Nephron progenitor cell (in vitro differentiated cells): ENCODE measurements at regions not wholly inside any gene's neighbourhood (a gene's known extent, or its start where the extent isn't known, plus 50 kb on each side); places are given as distances from the start of the nearest gene placed in this dataset.

Experiments
- DNase-seq: peaks from one replicate; pipeline ENCODE4 v3.0.0; 2021
- H3K27ac Mint-ChIP-seq: 2 replicates; pipeline ENCODE4 v1.8.0; 2021; ENCODE audit warnings: mild to moderate bottlenecking, moderate library complexity, mixed read lengths
- H3K27me3 Mint-ChIP-seq: 2 replicates; pipeline ENCODE4 v1.8.0; 2021; ENCODE audit warnings: mild to moderate bottlenecking, low read depth, mixed read lengths; ENCODE audit not compliant: poor library complexity
- H3K36me3 Mint-ChIP-seq: 2 replicates; pipeline ENCODE4 v1.8.0; 2021; ENCODE audit warnings: low read depth, mixed read lengths
- H3K4me1 Mint-ChIP-seq: 2 replicates; pipeline ENCODE4 v1.8.0; 2021; ENCODE audit warnings: mixed read lengths
- H3K4me3 Mint-ChIP-seq: 2 replicates; pipeline ENCODE4 v1.8.0; 2021; ENCODE audit warnings: mild to moderate bottlenecking, moderate library complexity, mixed read lengths
- H3K9me3 Mint-ChIP-seq: 2 replicates; pipeline ENCODE4 v1.8.0; 2021; ENCODE audit warnings: mild to moderate bottlenecking, moderate library complexity, mixed read lengths
- TF ChIP-seq, protein P1 (sequence below): fragments of 200-600 bp; sonication (generic); IDR thresholded peaks from 2 replicates; pipeline ENCODE4 v1.5.0; 2021; ENCODE audit warnings: antibody characterized with exemption

- Mint-ChIP-seq H3K4me1 (no peaks in the 10 kb centered on the region), H3K36me3 (peaks cover 5% of the 10 kb centered on the region), H3K27me3 (no peaks in the 10 kb centered on the region), H3K4me3 (no peak overlapping the region), H3K27ac (no peak overlapping the region), H3K9me3 (peaks cover 15% of the 10 kb centered on the region)
- TF ChIP-seq, protein P1, sequence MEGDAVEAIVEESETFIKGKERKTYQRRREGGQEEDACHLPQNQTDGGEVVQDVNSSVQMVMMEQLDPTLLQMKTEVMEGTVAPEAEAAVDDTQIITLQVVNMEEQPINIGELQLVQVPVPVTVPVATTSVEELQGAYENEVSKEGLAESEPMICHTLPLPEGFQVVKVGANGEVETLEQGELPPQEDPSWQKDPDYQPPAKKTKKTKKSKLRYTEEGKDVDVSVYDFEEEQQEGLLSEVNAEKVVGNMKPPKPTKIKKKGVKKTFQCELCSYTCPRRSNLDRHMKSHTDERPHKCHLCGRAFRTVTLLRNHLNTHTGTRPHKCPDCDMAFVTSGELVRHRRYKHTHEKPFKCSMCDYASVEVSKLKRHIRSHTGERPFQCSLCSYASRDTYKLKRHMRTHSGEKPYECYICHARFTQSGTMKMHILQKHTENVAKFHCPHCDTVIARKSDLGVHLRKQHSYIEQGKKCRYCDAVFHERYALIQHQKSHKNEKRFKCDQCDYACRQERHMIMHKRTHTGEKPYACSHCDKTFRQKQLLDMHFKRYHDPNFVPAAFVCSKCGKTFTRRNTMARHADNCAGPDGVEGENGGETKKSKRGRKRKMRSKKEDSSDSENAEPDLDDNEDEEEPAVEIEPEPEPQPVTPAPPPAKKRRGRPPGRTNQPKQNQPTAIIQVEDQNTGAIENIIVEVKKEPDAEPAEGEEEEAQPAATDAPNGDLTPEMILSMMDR = no peak
- DNase-seq = no peak
These were observed 648.3 kb downstream of the PCDH19 start for GRCh38 chrX:99761731-99762130.

GRCh38 chrX:99752776-99753175 lies 657.3 kb downstream of the PCDH19 start:
- no peak for DNase-seq
- H3K9me3 Mint-ChIP-seq = peaks cover 10% of the 10 kb centered on the region
- no peaks in the 10 kb centered on the region for H3K4me1 Mint-ChIP-seq
- H3K36me3 Mint-ChIP-seq = no peaks in the 10 kb centered on the region
- no peak overlapping the region for H3K4me3 Mint-ChIP-seq
- no peak overlapping the region for H3K27ac Mint-ChIP-seq
- TF ChIP-seq, protein P1 = no peak
- peaks cover 4% of the 10 kb centered on the region for H3K27me3 Mint-ChIP-seq

DNA sequence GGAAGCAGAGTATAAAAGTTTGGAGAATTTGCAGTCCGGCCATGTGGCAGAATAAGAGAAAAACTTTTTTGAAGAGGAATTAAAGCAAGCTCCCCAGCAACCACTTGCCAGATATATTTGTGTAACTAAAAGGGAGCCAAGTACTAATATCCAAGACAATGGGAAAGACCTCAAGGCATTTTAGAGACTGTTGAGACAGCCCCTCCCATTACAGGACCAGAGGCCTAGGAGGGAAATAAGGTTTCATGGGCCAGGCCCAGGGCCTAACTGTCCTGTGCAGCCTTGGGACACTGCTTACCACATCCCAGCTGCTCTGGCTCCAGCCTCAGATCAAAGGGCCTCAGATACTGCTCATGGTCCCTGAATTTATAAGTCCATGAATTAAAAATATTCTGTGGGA lies 659.4 kb downstream of the PCDH19 start:
- Mint-ChIP-seq H3K9me3 (peaks cover 10% of the 10 kb centered on the region), H3K36me3 (no peaks in the 10 kb centered on the region), H3K27me3 (peaks cover 4% of the 10 kb centered on the region), H3K4me3 (no peak overlapping the region), H3K4me1 (no peaks in the 10 kb centered on the region), H3K27ac (no peak overlapping the region)
- no peak for DNase-seq
- TF ChIP-seq, protein P1 = no peak

DNA sequence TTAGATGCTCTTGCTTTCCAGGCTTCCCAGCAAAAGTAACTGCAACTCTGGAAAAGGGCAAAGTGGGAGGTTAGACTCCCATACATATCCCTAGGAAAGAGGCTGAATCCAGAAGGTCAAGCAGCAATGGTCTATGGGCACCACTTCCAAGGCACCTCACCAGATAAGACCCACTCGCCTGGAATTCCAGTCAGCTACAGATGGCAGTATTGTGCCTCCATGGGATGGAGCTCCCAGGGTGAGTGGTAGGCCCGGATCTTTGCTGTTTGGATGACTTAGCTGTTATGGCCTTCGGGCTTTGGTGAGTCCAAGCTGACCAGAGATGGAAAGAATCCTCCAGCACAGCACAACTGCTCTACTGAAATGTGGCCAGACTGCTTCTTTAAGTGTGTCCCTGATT lies 688.0 kb downstream of the PCDH19 start:
- no peaks in the 10 kb centered on the region for H3K36me3 Mint-ChIP-seq
- no peaks in the 10 kb centered on the region for H3K4me1 Mint-ChIP-seq
- peaks cover under 1% of the 10 kb centered on the region for H3K9me3 Mint-ChIP-seq
- TF ChIP-seq, protein P1 = no peak
- H3K27me3 Mint-ChIP-seq = no peaks in the 10 kb centered on the region
- H3K4me3 Mint-ChIP-seq = no peak overlapping the region
- no peak overlapping the region for H3K27ac Mint-ChIP-seq
- no peak for DNase-seq

- H3K36me3 Mint-ChIP-seq = no peaks in the 10 kb centered on the region
- H3K4me3 Mint-ChIP-seq = no peak overlapping the region
- no peaks in the 10 kb centered on the region for H3K4me1 Mint-ChIP-seq
- H3K27ac Mint-ChIP-seq = no peak overlapping the region
- no peak for DNase-seq
- H3K27me3 Mint-ChIP-seq = no peaks in the 10 kb centered on the region
- no peaks in the 10 kb centered on the region for H3K9me3 Mint-ChIP-seq
- TF ChIP-seq, protein P1 = no peak
These were observed 690.9 kb downstream of the PCDH19 start for GRCh38 chrX:99719140-99719539.

- H3K27ac Mint-ChIP-seq = no peak overlapping the region
- TF ChIP-seq, protein P1 = no peak
- no peak overlapping the region for H3K4me3 Mint-ChIP-seq
- DNase-seq = no peak
- no peaks in the 10 kb centered on the region for H3K36me3 Mint-ChIP-seq
- no peaks in the 10 kb centered on the region for H3K9me3 Mint-ChIP-seq
- H3K4me1 Mint-ChIP-seq = no peaks in the 10 kb centered on the region
- no peaks in the 10 kb centered on the region for H3K27me3 Mint-ChIP-seq
These were observed 692.4 kb downstream of the PCDH19 start for GRCh38 chrX:99717716-99718115.
